GM12873 (cell line): ENCODE measurements at regions not wholly inside any gene's neighbourhood (a gene's known extent, or its start where the extent isn't known, plus 50 kb on each side); places are given as distances from the start of the nearest gene placed in this dataset.

ENCODE experiments used
- TF ChIP-seq, protein P1 (sequence below): IDR thresholded peaks from 2 replicates; pipeline ENCODE4 v1.5.1; 2012; ENCODE audit warnings: low read depth, mild to moderate bottlenecking, moderate library complexity, low read length, control low read depth; ENCODE audit not compliant: insufficient read depth; ENCODE audit errors: missing control alignments

DNA sequence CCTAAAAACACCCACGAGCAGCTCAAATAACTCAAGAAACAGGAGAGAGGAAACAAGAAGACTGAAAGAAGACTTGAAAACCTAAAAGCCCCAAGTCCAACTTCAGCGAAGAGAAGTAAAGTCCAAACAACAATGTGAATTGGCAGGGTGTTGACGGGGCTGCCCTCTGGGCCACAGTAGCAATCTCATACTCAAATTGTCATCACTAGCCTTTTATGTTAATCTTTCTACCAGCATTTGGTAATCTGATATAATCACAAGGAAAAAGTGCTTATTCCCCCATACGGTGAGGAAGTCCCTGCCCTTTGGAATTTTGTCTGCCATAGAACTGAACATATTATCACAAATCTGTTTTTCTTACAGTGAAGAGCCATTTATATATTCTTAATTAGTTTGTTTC is 51.5 kb upstream of the IFNE start:
- TF ChIP-seq, protein P1, sequence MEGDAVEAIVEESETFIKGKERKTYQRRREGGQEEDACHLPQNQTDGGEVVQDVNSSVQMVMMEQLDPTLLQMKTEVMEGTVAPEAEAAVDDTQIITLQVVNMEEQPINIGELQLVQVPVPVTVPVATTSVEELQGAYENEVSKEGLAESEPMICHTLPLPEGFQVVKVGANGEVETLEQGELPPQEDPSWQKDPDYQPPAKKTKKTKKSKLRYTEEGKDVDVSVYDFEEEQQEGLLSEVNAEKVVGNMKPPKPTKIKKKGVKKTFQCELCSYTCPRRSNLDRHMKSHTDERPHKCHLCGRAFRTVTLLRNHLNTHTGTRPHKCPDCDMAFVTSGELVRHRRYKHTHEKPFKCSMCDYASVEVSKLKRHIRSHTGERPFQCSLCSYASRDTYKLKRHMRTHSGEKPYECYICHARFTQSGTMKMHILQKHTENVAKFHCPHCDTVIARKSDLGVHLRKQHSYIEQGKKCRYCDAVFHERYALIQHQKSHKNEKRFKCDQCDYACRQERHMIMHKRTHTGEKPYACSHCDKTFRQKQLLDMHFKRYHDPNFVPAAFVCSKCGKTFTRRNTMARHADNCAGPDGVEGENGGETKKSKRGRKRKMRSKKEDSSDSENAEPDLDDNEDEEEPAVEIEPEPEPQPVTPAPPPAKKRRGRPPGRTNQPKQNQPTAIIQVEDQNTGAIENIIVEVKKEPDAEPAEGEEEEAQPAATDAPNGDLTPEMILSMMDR, result no peak

DNA sequence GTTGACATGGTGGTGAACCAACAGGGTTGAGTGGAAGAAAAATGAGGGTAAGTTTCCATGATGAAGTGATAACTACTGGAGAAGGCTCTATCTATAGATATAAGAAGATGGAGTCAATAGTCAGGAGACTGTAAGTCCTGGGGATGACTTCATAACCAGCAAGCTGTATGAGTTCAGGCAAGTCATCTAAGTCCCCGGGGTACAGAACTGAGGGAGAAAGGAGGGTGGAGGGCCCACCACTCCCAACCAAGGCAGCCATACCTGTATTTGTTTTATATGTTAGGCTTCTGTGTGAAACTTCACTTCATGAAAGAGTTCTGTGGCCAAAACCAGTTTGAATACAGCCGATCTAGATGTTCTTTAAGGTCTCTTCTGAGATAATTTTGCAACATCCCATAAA is 53.3 kb upstream of the IFNE start:
- TF ChIP-seq, protein P1, result no peak

DNA sequence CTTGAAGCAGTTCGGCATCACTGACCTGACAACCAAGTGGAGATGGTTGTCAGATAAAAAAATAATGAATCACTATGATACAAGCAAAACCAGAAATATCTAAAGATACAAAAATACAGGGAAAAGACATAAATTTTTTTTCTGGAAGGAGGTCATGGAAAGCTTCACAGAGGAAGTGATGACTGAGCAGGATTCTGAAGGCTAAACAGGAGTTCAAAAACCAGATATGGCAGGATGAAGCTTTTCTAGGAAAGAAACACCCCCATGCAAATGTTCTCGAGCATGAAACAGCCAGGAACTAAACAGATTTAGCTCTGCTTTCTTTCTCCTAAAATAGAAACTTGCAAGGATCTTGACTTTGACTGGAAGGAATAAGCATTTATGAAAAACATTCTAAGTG is 60.7 kb upstream of the IFNE start:
- TF ChIP-seq, protein P1, result no peak

DNA sequence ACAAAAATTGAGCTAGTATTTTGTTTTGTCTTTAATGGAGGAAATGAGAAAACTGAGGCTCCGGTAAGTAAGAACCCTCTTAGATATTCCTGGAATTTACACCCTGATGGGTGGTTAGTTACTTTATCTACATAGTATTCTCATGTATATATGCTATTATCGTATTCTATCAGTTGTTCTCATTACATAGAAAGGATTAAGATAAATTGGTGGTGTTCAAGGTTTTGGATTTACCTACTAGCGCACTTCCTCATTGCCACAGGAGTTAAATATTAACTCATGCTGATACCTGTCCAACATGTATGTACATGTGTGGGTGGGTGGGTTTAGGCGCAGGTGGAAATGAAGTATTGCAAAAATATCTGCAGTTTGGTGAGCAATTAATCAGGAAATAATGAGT is 61.1 kb upstream of the IFNE start:
- TF ChIP-seq, protein P1, result no peak

DNA sequence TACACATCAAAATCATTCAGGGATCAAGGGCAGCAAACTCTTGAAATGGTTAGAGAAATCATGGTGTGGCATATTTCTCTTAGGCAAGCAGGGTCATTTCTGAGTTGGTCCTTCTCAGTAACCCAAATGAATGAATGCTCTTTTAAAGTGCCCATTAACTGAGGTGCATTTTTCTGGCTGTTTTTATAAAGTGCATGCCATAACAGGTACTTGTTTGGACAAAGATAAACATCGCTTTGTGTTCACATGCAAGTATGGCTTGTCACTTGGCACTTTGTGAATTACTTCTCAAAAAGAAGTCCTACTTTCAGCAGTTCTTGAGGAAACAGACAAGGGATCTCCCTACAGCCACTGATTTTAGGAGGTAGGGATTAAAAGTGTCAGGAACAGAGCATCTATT is 64.8 kb upstream of the IFNE start:
- TF ChIP-seq, protein P1, result no peak

DNA sequence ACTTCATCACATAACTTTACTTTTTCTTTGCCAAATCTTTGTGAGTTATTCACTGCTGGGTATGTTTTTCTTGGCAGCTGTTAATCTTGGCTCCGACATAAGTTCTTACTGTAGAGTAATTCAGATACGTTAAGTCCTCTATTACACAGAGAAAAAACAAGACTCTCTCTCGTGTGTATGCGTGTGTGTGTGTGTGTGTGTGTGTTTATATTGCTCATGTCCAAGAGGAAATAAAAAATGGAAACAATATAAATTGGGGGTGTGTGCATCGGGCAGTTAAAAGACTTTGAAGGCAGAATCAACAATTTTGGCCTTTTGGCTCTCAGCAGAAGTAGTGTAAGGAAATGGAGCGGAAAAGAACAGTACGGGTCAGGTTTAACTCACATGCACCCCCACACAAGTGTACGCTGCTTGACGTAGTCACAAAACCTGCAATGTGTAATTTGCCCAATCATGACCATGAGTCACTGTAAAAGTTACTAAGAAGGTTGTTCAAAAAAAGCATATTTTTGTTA is 67.2 kb upstream of the IFNE start:
- TF ChIP-seq, protein P1, result no peak

DNA sequence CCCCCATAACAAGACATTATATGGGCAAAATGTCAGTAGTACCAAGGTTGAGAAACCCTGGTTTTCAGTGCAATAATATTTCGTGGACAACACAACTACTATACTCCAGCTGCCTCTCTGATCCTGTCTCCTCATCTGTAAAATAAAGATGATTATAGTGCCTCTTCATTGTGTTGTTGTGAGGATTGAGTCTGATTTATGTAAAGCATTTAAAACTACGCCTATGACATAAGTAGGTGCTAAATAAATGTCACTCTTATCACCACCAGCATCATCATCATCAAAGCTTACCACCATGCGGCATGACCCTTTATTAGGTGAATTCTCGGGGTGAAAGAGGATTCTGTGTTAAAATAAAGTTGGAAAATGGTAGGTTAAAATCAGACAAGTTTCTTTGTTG is 67.8 kb upstream of the IFNE start:
- TF ChIP-seq, protein P1, result no peak
